GM18909 (cell line): ENCODE measurements at regions not wholly inside any gene's neighbourhood (a gene's known extent, or its start where the extent isn't known, plus 50 kb on each side); places are given as distances from the start of the nearest gene placed in this dataset.

Source experiments
- ATAC-seq: cut with Tn5 transposase; IDR thresholded peaks from one replicate; pipeline ENCODE4 v1.9.1; 2021; ENCODE audit warnings: mild to moderate bottlenecking; ENCODE audit not compliant: unreplicated experiment, poor library complexity

GRCh38 chr14:54332490-54332889 is 64.3 kb upstream of the CDKN3 start:
- no peak for ATAC-seq

DNA sequence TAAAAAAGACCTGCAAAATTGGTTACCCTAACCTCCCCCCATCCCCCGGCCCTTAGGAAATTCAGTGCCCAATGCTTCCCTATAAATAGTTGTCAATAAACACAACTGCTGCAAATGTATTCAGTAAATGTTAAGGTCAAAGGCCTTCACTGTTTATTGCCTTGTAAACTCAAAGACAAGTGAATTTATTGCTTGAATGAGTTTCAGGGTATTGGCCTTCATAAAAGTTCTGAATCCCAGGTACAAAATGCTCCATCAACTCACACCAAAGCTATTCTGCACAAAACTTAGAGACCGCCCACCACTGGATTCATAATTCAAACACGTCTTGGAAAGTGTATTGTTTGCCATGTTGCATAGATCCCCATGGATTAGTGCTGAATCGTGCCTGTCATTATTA is 63.3 kb upstream of the CDKN3 start:
- ATAC-seq: no peak

- no peak for ATAC-seq
Observed at GRCh38 chr14:54335569-54336155, 61.1 kb upstream of the CDKN3 start.

- no peak for ATAC-seq
Observed at GRCh38 chr14:54337314-54337713, 59.5 kb upstream of the CDKN3 start.

DNA sequence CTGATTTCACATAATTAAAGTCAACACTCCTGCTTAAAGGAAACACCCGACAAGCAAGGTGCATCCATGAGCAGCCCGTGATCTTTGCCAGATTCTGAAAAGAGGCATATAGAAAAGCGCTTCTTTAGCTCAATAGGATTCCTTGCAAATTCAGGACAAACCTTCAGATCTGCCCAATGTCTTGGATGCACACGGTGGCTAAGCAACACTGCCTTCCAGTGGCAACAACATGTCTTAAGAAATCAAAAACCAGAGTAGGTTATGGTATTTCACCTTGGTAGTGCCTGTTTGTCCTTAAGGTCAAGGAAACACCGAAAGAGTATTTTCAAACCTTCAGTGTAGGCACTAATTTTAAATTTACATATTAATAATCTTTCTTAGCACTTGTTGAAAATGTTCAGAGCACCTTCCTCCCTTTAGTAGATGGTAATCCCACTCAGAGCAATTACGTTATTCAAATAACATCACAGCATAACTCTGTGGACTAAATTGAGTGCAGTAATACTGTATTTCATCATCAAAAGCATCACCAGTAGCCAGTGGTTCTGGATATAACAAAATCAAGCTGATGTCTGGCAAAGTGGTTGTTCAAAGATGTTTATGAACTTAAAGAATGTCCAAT is 58.0 kb upstream of the CDKN3 start:
- ATAC-seq: no peak

- no peak for ATAC-seq
Observed at GRCh38 chr14:54339771-54340170, 57.0 kb upstream of the CDKN3 start.

GRCh38 chr14:54342806-54343205 is 54.0 kb upstream of the CDKN3 start:
- ATAC-seq: no peak

- no peak for ATAC-seq
Observed at GRCh38 chr14:54343272-54344121, 53.3 kb upstream of the CDKN3 start.

GRCh38 chr14:54344445-54344844 is 52.4 kb upstream of the CDKN3 start:
- ATAC-seq: no peak

DNA sequence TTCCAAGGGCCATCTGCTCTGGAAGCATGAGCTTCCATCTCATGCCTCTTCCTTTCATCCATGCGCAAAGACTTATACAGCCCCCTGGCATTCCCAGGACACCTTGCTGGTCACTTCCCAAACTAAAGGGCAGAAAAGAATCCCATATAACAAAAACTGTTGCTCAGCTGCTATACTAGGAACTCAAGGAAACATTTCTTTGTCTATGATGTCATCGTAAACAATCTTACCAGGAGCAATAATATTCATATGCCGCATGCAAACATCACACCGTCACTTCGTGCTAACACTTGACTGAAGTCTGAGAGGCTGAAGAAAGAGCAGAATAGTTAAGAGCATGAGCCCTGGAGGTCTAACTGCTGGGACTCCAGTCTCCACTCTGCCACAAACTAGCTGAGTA is 50.5 kb upstream of the CDKN3 start:
- ATAC-seq: no peak
